ENCODE measurements at regions not wholly inside any gene's neighbourhood (a gene's known extent, or its start where the extent isn't known, plus 50 kb on each side); places are given as distances from the start of the nearest gene placed in this dataset.

DNA sequence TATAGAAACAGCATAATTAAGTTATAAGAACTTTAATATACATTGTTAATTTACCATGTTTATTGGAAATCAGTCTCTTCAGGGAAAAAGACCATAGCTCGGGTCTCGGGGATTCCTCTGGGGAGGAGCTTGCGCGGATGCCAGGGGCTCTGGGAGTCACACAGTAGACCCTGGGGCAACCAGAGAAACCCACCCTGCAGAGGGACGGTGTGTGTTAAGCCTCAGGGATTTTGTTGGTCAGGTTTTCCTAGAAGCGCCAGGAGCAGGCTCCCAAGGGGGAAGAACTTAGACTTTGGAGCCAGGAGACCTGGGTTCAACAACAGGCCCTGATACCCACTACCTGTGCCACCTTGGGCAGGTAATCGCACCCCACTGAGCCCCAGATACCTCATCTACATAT is 297.9 kb downstream of the MED10 start:
- TF ChIP-seq, protein P1, sequence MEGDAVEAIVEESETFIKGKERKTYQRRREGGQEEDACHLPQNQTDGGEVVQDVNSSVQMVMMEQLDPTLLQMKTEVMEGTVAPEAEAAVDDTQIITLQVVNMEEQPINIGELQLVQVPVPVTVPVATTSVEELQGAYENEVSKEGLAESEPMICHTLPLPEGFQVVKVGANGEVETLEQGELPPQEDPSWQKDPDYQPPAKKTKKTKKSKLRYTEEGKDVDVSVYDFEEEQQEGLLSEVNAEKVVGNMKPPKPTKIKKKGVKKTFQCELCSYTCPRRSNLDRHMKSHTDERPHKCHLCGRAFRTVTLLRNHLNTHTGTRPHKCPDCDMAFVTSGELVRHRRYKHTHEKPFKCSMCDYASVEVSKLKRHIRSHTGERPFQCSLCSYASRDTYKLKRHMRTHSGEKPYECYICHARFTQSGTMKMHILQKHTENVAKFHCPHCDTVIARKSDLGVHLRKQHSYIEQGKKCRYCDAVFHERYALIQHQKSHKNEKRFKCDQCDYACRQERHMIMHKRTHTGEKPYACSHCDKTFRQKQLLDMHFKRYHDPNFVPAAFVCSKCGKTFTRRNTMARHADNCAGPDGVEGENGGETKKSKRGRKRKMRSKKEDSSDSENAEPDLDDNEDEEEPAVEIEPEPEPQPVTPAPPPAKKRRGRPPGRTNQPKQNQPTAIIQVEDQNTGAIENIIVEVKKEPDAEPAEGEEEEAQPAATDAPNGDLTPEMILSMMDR (conservative IDR thresholded peaks at IDR 0.05 in 1 of 2, IDR thresholded peaks at IDR 0.05 in 1 of 2; ENCODE audit: extremely low read depth in 1 of 2, insufficient read depth in 1 of 2, low read depth in 1 of 2, low read length in 2 of 2), result no peak
- no peak for TF ChIP-seq EZH2 (IDR thresholded peaks at IDR 0.05; ENCODE audit: borderline replicate concordance, low read length)

All from mammary epithelial cell (primary cell).